ENCODE measurements at regions not wholly inside any gene's neighbourhood (a gene's known extent, or its start where the extent isn't known, plus 50 kb on each side); places are given as distances from the start of the nearest gene placed in this dataset.

DNA sequence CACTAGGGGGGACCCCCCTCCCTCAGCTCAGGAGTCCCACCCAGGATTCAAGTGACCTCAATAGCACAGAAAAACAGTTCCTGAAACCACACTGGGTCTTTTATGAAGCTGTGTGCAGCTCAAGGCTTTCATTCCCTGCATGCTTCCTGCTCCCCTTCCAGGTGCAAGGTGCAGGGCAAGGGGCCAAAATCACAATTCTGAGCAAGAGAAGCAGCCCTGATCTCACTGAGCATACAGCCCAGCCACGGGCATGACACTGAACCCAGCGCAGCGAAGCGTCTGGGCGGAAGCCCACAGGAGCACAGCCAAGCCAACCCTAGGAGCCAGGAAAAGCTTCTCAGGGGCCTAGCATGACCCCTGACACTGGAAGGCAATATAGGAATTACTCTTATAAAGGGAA is 62.9 kb downstream of the IRX2 start:
- DNase-seq = no peak
- Histone ChIP-seq H3K36me3 (no peaks in the 10 kb centered on the region), H3K4me1 (ENCODE audit: insufficient read depth) (no peaks in the 10 kb centered on the region), H3K27me3 (no peaks in the 10 kb centered on the region), H3K27ac (no peak overlapping the region), H3K9me3 (no peaks in the 10 kb centered on the region), H3K4me3 (no peak overlapping the region)
- 87 to 88% (median 87%) methylated on average over 5 of the region's 5 CpGs for WGBS, 3 donors
- intact Hi-C loops (cut with DNase I) = no loop called here
- TF ChIP-seq POLR2A (IDR thresholded peaks at IDR 0.05) (no peak), EP300 (IDR thresholded peaks at IDR 0.05) (no peak), CTCF (IDR thresholded peaks at IDR 0.05) (no peak)

- Histone ChIP-seq H3K36me3 (no peaks in the 10 kb centered on the region), H3K27me3 (no peaks in the 10 kb centered on the region), H3K27ac (no peak overlapping the region), H3K4me1 (ENCODE audit: insufficient read depth) (no peaks in the 10 kb centered on the region), H3K9me3 (no peaks in the 10 kb centered on the region), H3K4me3 (no peak overlapping the region)
- TF ChIP-seq EP300 (IDR thresholded peaks at IDR 0.05) (no peak), CTCF (IDR thresholded peaks at IDR 0.05) (no peak), POLR2A (IDR thresholded peaks at IDR 0.05) (no peak)
- intact Hi-C loops (cut with DNase I) = no loop called here
- 79 to 84% (median 83%) methylated on average over 7 of the region's 7 CpGs for WGBS, 3 donors
- DNase-seq = no peak
Measured at GRCh38 chr5:2687746-2688145, 63.7 kb downstream of the IRX2 start.

- no peak overlapping the region for H3K4me3 ChIP-seq
- TF ChIP-seq EP300 (IDR thresholded peaks at IDR 0.05) (no peak), POLR2A (IDR thresholded peaks at IDR 0.05) (no peak), CTCF (IDR thresholded peaks at IDR 0.05) (no peak)
- 54 to 65% (median 65%) methylated on average over 28 of the region's 28 CpGs for WGBS, 3 donors
- intact Hi-C loops (cut with DNase I) = no loop called here
- no peaks in the 10 kb centered on the region for H3K4me1 ChIP-seq (ENCODE audit: insufficient read depth)
- no peaks in the 10 kb centered on the region for H3K9me3 ChIP-seq
- DNase-seq = no peak
- H3K36me3 ChIP-seq = no peaks in the 10 kb centered on the region
- no peaks in the 10 kb centered on the region for H3K27me3 ChIP-seq
- no peak overlapping the region for H3K27ac ChIP-seq
Measured at GRCh38 chr5:2686321-2687124, 65.0 kb downstream of the IRX2 start.

DNA sequence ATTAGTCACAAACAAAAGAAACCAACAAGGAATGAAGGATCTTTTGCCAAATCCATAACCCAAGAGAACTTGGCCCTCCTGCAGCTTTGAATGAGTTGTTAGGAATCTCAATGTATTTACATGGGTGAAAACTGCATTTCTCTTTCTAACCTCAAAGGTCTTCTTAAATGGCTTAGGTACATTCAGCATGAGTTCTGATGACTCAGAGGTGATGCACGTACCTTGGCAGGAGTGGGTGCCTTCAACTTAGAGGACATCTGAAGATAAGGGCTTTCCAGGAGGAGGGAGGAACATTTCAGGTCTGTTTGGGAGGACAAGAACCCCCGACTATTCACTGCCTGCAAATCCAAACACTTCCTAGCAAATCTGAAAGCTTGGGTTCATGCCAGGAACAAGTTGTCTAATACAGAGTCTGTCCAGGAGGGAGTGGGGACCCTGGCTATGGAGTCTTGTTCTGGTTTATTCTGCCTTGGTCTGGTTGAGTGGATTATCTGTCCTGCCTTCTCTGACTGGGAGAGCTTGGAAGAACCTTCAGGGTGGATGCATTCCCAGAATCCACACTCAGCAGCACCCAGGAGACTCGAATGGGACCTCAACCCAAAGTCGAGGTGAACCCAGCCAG is 65.7 kb downstream of the IRX2 start:
- DNase-seq = no peak
- H3K36me3 ChIP-seq = no peaks in the 10 kb centered on the region
- TF ChIP-seq POLR2A (IDR thresholded peaks at IDR 0.05) (no peak), CTCF (IDR thresholded peaks at IDR 0.05) (no peak), EP300 (IDR thresholded peaks at IDR 0.05) (no peak)
- intact Hi-C loops (cut with DNase I) = no loop called here
- H3K27me3 ChIP-seq = no peaks in the 10 kb centered on the region
- no peak overlapping the region for H3K27ac ChIP-seq
- no peaks in the 10 kb centered on the region for H3K9me3 ChIP-seq
- no peak overlapping the region for H3K4me3 ChIP-seq
- no peaks in the 10 kb centered on the region for H3K4me1 ChIP-seq (ENCODE audit: insufficient read depth)
- 44 to 45% (median 45%) methylated on average over 4 of the region's 4 CpGs for WGBS, 3 donors

Measured in ovary (tissue), 7 donors.